A549 (cell line): ENCODE measurements at regions not wholly inside any gene's neighbourhood (a gene's known extent, or its start where the extent isn't known, plus 50 kb on each side); places are given as distances from the start of the nearest gene placed in this dataset.

Source experiments
- JUN ChIP-seq, 2 experiments: fragments of >200 bp; sonication (Bioruptor Twin); formaldehyde crosslinking; IDR thresholded peaks; 2 replicates in 1 of 2; 3 replicates in 1 of 2; pipeline ENCODE4 v1.6.1; 2016 to 2017
- MAFK ChIP-seq: fragments of 450-650 bp; IDR thresholded peaks from 2 replicates; pipeline ENCODE4 v1.6.1; 2014; ENCODE audit not compliant: partially characterized antibody
- POLR2A ChIP-seq: IDR thresholded peaks from 2 replicates; pipeline ENCODE4 v1.6.1; 2012; ENCODE audit warnings: mild to moderate bottlenecking, low read length
- REST ChIP-seq: fragments of 200-600 bp; sonication (generic); IDR thresholded peaks from 2 replicates; pipeline ENCODE4 v1.6.1; 2016; ENCODE audit warnings: antibody characterized with exemption, mild to moderate bottlenecking, moderate library complexity
- ZC3H11A ChIP-seq: fragments of 450-650 bp; IDR thresholded peaks from 2 replicates; pipeline ENCODE4 v1.6.1; 2014; ENCODE audit warnings: antibody characterized with exemption, mild to moderate bottlenecking
- TF ChIP-seq, protein P1 (sequence below): fragments of >200 bp; sonication (Bioruptor Twin); formaldehyde crosslinking; IDR thresholded peaks from 3 replicates; pipeline ENCODE4 v1.5.1; 2016
- TF ChIP-seq, protein P2 (sequence below): IDR thresholded peaks from 2 replicates; pipeline ENCODE4 v1.6.1; 2012; ENCODE audit warnings: low read depth, borderline replicate concordance

GRCh38 chr2:65500310-65501040 is 68.1 kb upstream of the SPRED2 start:
- TF ChIP-seq MAFK (no peak), POLR2A (no peak), REST (no peak), JUN (IDR thresholded peaks at IDR 0.05) (no peak), ZC3H11A (no peak)
- TF ChIP-seq, protein P1, sequence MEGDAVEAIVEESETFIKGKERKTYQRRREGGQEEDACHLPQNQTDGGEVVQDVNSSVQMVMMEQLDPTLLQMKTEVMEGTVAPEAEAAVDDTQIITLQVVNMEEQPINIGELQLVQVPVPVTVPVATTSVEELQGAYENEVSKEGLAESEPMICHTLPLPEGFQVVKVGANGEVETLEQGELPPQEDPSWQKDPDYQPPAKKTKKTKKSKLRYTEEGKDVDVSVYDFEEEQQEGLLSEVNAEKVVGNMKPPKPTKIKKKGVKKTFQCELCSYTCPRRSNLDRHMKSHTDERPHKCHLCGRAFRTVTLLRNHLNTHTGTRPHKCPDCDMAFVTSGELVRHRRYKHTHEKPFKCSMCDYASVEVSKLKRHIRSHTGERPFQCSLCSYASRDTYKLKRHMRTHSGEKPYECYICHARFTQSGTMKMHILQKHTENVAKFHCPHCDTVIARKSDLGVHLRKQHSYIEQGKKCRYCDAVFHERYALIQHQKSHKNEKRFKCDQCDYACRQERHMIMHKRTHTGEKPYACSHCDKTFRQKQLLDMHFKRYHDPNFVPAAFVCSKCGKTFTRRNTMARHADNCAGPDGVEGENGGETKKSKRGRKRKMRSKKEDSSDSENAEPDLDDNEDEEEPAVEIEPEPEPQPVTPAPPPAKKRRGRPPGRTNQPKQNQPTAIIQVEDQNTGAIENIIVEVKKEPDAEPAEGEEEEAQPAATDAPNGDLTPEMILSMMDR = no peak
- TF ChIP-seq, protein P2, sequence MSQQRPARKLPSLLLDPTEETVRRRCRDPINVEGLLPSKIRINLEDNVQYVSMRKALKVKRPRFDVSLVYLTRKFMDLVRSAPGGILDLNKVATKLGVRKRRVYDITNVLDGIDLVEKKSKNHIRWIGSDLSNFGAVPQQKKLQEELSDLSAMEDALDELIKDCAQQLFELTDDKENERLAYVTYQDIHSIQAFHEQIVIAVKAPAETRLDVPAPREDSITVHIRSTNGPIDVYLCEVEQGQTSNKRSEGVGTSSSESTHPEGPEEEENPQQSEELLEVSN = no peak
